Fibroblast of lung (primary cell): ENCODE measurements at regions not wholly inside any gene's neighbourhood (a gene's known extent, or its start where the extent isn't known, plus 50 kb on each side); places are given as distances from the start of the nearest gene placed in this dataset.

Experiments
- DNase-seq, 2 donors: peaks; one replicate each; pipeline versions ENCODE4 v3.0.0 to v3.0.0-alpha.2; 2010; ENCODE audit warnings: low read depth in 2 of 2
- H2AFZ ChIP-seq: 2 replicates; pipeline ENCODE4 v1.5.1; 2012; ENCODE audit warnings: low read length, control low read depth, inconsistent platforms
- H3K27ac ChIP-seq: 2 replicates; pipeline ENCODE4 v1.5.1; 2011; ENCODE audit warnings: low read length, control low read depth; ENCODE audit not compliant: insufficient read depth
- H3K27me3 ChIP-seq: 2 replicates; pipeline ENCODE4 v1.5.1; 2011; ENCODE audit warnings: mild to moderate bottlenecking, low read length; ENCODE audit not compliant: control insufficient read depth, insufficient read depth
- H3K36me3 ChIP-seq: 2 replicates; pipeline ENCODE4 v1.5.1; 2011; ENCODE audit warnings: low read length; ENCODE audit not compliant: control insufficient read depth, insufficient read depth
- H3K4me1 ChIP-seq: 2 replicates; pipeline ENCODE4 v1.5.1; 2011; ENCODE audit warnings: low read length; ENCODE audit not compliant: control insufficient read depth, insufficient read depth; ENCODE audit errors: extremely low read depth
- H3K4me2 ChIP-seq: 2 replicates; pipeline ENCODE4 v1.5.1; 2011; ENCODE audit warnings: low read length, control low read depth; ENCODE audit not compliant: insufficient read depth; ENCODE audit errors: extremely low read depth
- H3K4me3 ChIP-seq, 4 experiments: fragments of 200-600 bp in 1 of 4; sonication (generic) in 1 of 4; replicated peaks in 1 of 4; 2 replicates each; pipeline ENCODE4 v1.5.1; 2011 to 2016; ENCODE audit warnings: low read length in 4 of 4, low read depth in 3 of 4, mild to moderate bottlenecking in 3 of 4, control low read depth in 2 of 4, inconsistent platforms in 1 of 4, mixed read lengths in 1 of 4; ENCODE audit not compliant: insufficient read depth in 1 of 4; ENCODE audit errors: control extremely low read depth in 1 of 4
- H3K79me2 ChIP-seq: 2 replicates; pipeline ENCODE4 v1.5.1; 2012; ENCODE audit warnings: mild to moderate bottlenecking, low read length, inconsistent platforms; ENCODE audit not compliant: control insufficient read depth, insufficient read depth
- H3K9ac ChIP-seq: 2 replicates; pipeline ENCODE4 v1.5.1; 2011; ENCODE audit warnings: mild to moderate bottlenecking, low read length, control low read depth; ENCODE audit not compliant: insufficient read depth
- H3K9me3 ChIP-seq: 2 replicates; pipeline ENCODE4 v1.5.1; 2012; ENCODE audit warnings: low read depth, low read length; ENCODE audit not compliant: control insufficient read depth, insufficient read depth
- H4K20me1 ChIP-seq: 2 replicates; pipeline ENCODE4 v1.5.1; 2011; ENCODE audit warnings: low read length; ENCODE audit not compliant: control insufficient read depth, insufficient read depth; ENCODE audit errors: extremely low read depth
- CTCF ChIP-seq, 2 donors: IDR thresholded peaks in 1 of 2; conservative IDR thresholded peaks in 1 of 2; 1 replicate in 1 of 2; 2 replicates in 1 of 2; pipeline ENCODE4 v1.5.1; 2011 to 2012; ENCODE audit warnings: low read length in 2 of 2, control low read depth in 1 of 2, inconsistent platforms in 1 of 2, low read depth in 1 of 2, mild to moderate bottlenecking in 1 of 2
- EZH2 ChIP-seq: IDR thresholded peaks from 2 replicates; pipeline ENCODE4 v1.5.1; 2012; ENCODE audit warnings: low read length, control low read depth, mild to moderate bottlenecking; ENCODE audit errors: missing control alignments

- no peak overlapping the region for H3K27ac ChIP-seq
- H3K36me3 ChIP-seq: no peaks in the 10 kb centered on the region
- H3K9me3 ChIP-seq: no peaks in the 10 kb centered on the region
- no peak for TF ChIP-seq EZH2
- no peak for TF ChIP-seq CTCF (conservative IDR thresholded peaks at IDR 0.05 in 1 of 2, IDR thresholded peaks at IDR 0.05 in 1 of 2; ENCODE audit: low read depth in 1 of 2, low read length in 2 of 2)
- no peaks in the 10 kb centered on the region for H3K4me1 ChIP-seq
- H3K4me3 ChIP-seq: no peak overlapping the region
- no peak overlapping the region for H3K4me2 ChIP-seq
- no peak overlapping the region for H2AFZ ChIP-seq
- no peaks in the 10 kb centered on the region for H3K79me2 ChIP-seq
- H3K27me3 ChIP-seq: no peaks in the 10 kb centered on the region
- DNase-seq: no peak
- no peaks in the 10 kb centered on the region for H4K20me1 ChIP-seq
- H3K9ac ChIP-seq: no peak overlapping the region
Measured at GRCh38 chr20:22504829-22505377, 79.5 kb downstream of the FOXA2 start.

- Histone ChIP-seq H3K27me3 (no peaks in the 10 kb centered on the region), H3K4me3 (no peak overlapping the region), H3K79me2 (no peaks in the 10 kb centered on the region), H3K4me1 (no peaks in the 10 kb centered on the region), H3K27ac (no peak overlapping the region), H3K36me3 (no peaks in the 10 kb centered on the region), H3K9ac (no peak overlapping the region), H2AFZ (no peak overlapping the region), H4K20me1 (no peaks in the 10 kb centered on the region), H3K4me2 (no peak overlapping the region), H3K9me3 (no peaks in the 10 kb centered on the region)
- TF ChIP-seq CTCF (conservative IDR thresholded peaks at IDR 0.05 in 1 of 2, IDR thresholded peaks at IDR 0.05 in 1 of 2; ENCODE audit: low read depth in 1 of 2, low read length in 2 of 2) (no peak), EZH2 (no peak)
- no peak for DNase-seq
Measured at GRCh38 chr20:22503577-22503976, 80.8 kb downstream of the FOXA2 start.

- H3K4me3 ChIP-seq: no peak overlapping the region
- H3K9ac ChIP-seq: no peak overlapping the region
- DNase-seq: no peak
- no peak overlapping the region for H3K4me2 ChIP-seq
- no peak overlapping the region for H3K27ac ChIP-seq
- H3K79me2 ChIP-seq: no peaks in the 10 kb centered on the region
- TF ChIP-seq CTCF (conservative IDR thresholded peaks at IDR 0.05 in 1 of 2, IDR thresholded peaks at IDR 0.05 in 1 of 2; ENCODE audit: low read depth in 1 of 2, low read length in 2 of 2): no peak
- no peak for TF ChIP-seq EZH2
- no peaks in the 10 kb centered on the region for H3K36me3 ChIP-seq
- H3K27me3 ChIP-seq: no peaks in the 10 kb centered on the region
- H3K9me3 ChIP-seq: no peaks in the 10 kb centered on the region
- H2AFZ ChIP-seq: no peak overlapping the region
- H3K4me1 ChIP-seq: no peaks in the 10 kb centered on the region
- H4K20me1 ChIP-seq: no peaks in the 10 kb centered on the region
Measured at GRCh38 chr20:22502731-22503191, 81.6 kb downstream of the FOXA2 start.
